ENCODE measurements at regions not wholly inside any gene's neighbourhood (a gene's known extent, or its start where the extent isn't known, plus 50 kb on each side); places are given as distances from the start of the nearest gene placed in this dataset.

GRCh38 chr3:188944108-188944507 lies 227.7 kb upstream of the TPRG1 start:
- no peak for TF ChIP-seq CTCF (IDR thresholded peaks at IDR 0.05)
- Mint-ChIP-seq H3K36me3 (no peaks in the 10 kb centered on the region), H3K9me3 (no peaks in the 10 kb centered on the region), H3K27me3 (ENCODE audit: low read depth in 2 of 2) (peaks cover 7 to 13% of the 10 kb centered on the region in 2 donors), H3K4me1 (no peaks in the 10 kb centered on the region), H3K4me3 (no peak overlapping the region), H3K27ac (no peak overlapping the region)
- Histone ChIP-seq H3K4me3 (ENCODE audit: low read length) (no peak overlapping the region), H3K27ac (ENCODE audit: low read length) (no peak overlapping the region), H3K27me3 (ENCODE audit: control insufficient read depth, insufficient read depth, low read length) (peaks cover 8% of the 10 kb centered on the region), H3K9me3 (ENCODE audit: control insufficient read depth, insufficient read depth, low read length) (no peaks in the 10 kb centered on the region), H3K36me3 (ENCODE audit: control insufficient read depth, insufficient read depth, low read length) (no peaks in the 10 kb centered on the region), H3K4me1 (ENCODE audit: control insufficient read depth, insufficient read depth, low read length) (peaks cover 14% of the 10 kb centered on the region)
- ATAC-seq, result no peak
- intact Hi-C loops (cut with micrococcal nuclease), result no loop called here
- no CpG with 5 or more reads among the region's 1 CpG for WGBS (ENCODE audit: insufficient coverage)
- no peak for DNase-seq

- peaks cover 8% of the 10 kb centered on the region for H3K27me3 ChIP-seq (ENCODE audit: control insufficient read depth, insufficient read depth, low read length)
- H3K9me3 Mint-ChIP-seq, result no peaks in the 10 kb centered on the region
- no peaks in the 10 kb centered on the region for H3K9me3 ChIP-seq (ENCODE audit: control insufficient read depth, insufficient read depth, low read length)
- WGBS (ENCODE audit: insufficient coverage), result 87% methylated on average over 14 of the region's 14 CpGs
- H3K4me3 ChIP-seq (ENCODE audit: low read length), result no peak overlapping the region
- H3K4me1 ChIP-seq (ENCODE audit: control insufficient read depth, insufficient read depth, low read length), result peaks cover 17% of the 10 kb centered on the region
- no peak overlapping the region for H3K27ac Mint-ChIP-seq
- H3K27me3 Mint-ChIP-seq (ENCODE audit: low read depth in 2 of 2), result peaks cover 13 to 14% of the 10 kb centered on the region in 2 donors
- DNase-seq (no peak), ATAC-seq (no peak)
- no peak for TF ChIP-seq CTCF (IDR thresholded peaks at IDR 0.05)
- no peak overlapping the region for H3K4me3 Mint-ChIP-seq
- H3K36me3 ChIP-seq (ENCODE audit: control insufficient read depth, insufficient read depth, low read length), result no peaks in the 10 kb centered on the region
- no peaks in the 10 kb centered on the region for H3K36me3 Mint-ChIP-seq
- peak overlapping the region; percentile 18 for H3K27ac ChIP-seq (ENCODE audit: low read length)
- intact Hi-C loops (cut with micrococcal nuclease), result no loop called here
- no peaks in the 10 kb centered on the region for H3K4me1 Mint-ChIP-seq
Measured at GRCh38 chr3:188946351-188947240, 225.2 kb upstream of the TPRG1 start.

- Mint-ChIP-seq H3K27me3 (ENCODE audit: low read depth in 2 of 2) (peaks cover 13 to 14% of the 10 kb centered on the region in 2 donors), H3K36me3 (no peaks in the 10 kb centered on the region), H3K9me3 (no peaks in the 10 kb centered on the region), H3K27ac (no peak overlapping the region), H3K4me1 (no peaks in the 10 kb centered on the region), H3K4me3 (no peak overlapping the region)
- Histone ChIP-seq H3K4me3 (ENCODE audit: low read length) (no peak overlapping the region), H3K27ac (ENCODE audit: low read length) (peak overlapping the region; percentile 57), H3K27me3 (ENCODE audit: control insufficient read depth, insufficient read depth, low read length) (peaks cover 8% of the 10 kb centered on the region), H3K36me3 (ENCODE audit: control insufficient read depth, insufficient read depth, low read length) (no peaks in the 10 kb centered on the region), H3K9me3 (ENCODE audit: control insufficient read depth, insufficient read depth, low read length) (no peaks in the 10 kb centered on the region), H3K4me1 (ENCODE audit: control insufficient read depth, insufficient read depth, low read length) (peaks cover 17% of the 10 kb centered on the region)
- no peak for TF ChIP-seq CTCF (IDR thresholded peaks at IDR 0.05)
- ATAC-seq, result peak in 2 of 3 donors; percentile 26 to 44
- intact Hi-C loops (cut with micrococcal nuclease), result no loop called here
- peak in 1 of 2 donors; percentile 25 for DNase-seq
- 31% methylated on average over 48 of the region's 48 CpGs for WGBS (ENCODE audit: insufficient coverage)
Measured at GRCh38 chr3:188947401-188948280, 224.1 kb upstream of the TPRG1 start.

All from natural killer cell (primary cell).